ENCODE measurements at regions not wholly inside any gene's neighbourhood (a gene's known extent, or its start where the extent isn't known, plus 50 kb on each side); places are given as distances from the start of the nearest gene placed in this dataset.

DNA sequence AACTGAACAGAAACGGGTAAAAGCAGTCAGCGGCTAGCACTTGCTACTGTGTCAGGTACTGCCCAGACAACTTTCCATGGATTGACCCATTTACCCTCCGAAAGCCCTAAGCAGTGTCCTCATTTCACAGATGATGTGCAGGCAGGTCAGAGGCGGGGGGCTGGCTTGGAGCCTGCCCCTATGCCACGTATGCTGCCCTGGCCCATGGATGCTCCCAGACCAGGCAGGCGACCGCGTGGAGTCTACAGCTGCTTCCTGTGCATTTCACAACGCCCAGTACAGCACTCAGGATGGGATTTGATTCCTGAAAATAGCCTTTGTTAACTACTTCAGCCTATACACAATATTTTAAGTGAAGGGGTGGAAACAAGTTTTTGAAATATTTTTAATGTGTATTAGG, 202.9 kb downstream of the NXNL2 start:
- intact Hi-C loops (cut with micrococcal nuclease) = no loop called here
- no peak for TF ChIP-seq CTCF (IDR thresholded peaks at IDR 0.05; ENCODE audit: borderline replicate concordance)
- peaks cover 4% of the 10 kb centered on the region for H3K27me3 ChIP-seq (ENCODE audit: low read depth)

GRCh38 chr9:88738709-88739108, 203.7 kb downstream of the NXNL2 start:
- Histone ChIP-seq H3K27me3 (ENCODE audit: low read depth) (peaks cover 4% of the 10 kb centered on the region), H3K36me3 (no peaks in the 10 kb centered on the region), H3K27ac (replicated peaks) (no peak overlapping the region), H3K9me3 (replicated peaks) (peaks cover 4% of the 10 kb centered on the region), H3K4me3 (no peak overlapping the region), H3K4me1 (peaks cover 4% of the 10 kb centered on the region)
- TF ChIP-seq CTCF (IDR thresholded peaks at IDR 0.05; ENCODE audit: borderline replicate concordance) = no peak
- intact Hi-C loops (cut with micrococcal nuclease) = no loop called here
- no peak for DNase-seq

More for the DNA sequence above, 202.9 kb downstream of the NXNL2 start:
- Histone ChIP-seq H3K27ac (replicated peaks) (no peak overlapping the region), H3K9me3 (replicated peaks) (peaks cover 4% of the 10 kb centered on the region), H3K4me3 (no peak overlapping the region), H3K4me1 (no peaks in the 10 kb centered on the region), H3K36me3 (no peaks in the 10 kb centered on the region)
- DNase-seq = no peak

- H3K36me3 ChIP-seq = no peaks in the 10 kb centered on the region
- peaks cover 4% of the 10 kb centered on the region for H3K4me1 ChIP-seq
- intact Hi-C loops (cut with micrococcal nuclease) = no loop called here
- no peak overlapping the region for H3K4me3 ChIP-seq
- TF ChIP-seq CTCF (IDR thresholded peaks at IDR 0.05; ENCODE audit: borderline replicate concordance) = no peak
- peaks cover 4% of the 10 kb centered on the region for H3K27me3 ChIP-seq (ENCODE audit: low read depth)
- H3K27ac ChIP-seq (replicated peaks) = no peak overlapping the region
- peaks cover 4% of the 10 kb centered on the region for H3K9me3 ChIP-seq (replicated peaks)
- no peak for DNase-seq
Measured at GRCh38 chr9:88739373-88739772, 204.4 kb downstream of the NXNL2 start.

- TF ChIP-seq CTCF (IDR thresholded peaks at IDR 0.05; ENCODE audit: borderline replicate concordance) = no peak
- intact Hi-C loops (cut with micrococcal nuclease) = no loop called here
- no peak for DNase-seq
- peaks cover 4% of the 10 kb centered on the region for H3K27me3 ChIP-seq (ENCODE audit: low read depth)
- H3K36me3 ChIP-seq = no peaks in the 10 kb centered on the region
- H3K27ac ChIP-seq (replicated peaks) = no peak overlapping the region
- H3K9me3 ChIP-seq (replicated peaks) = no peaks in the 10 kb centered on the region
- H3K4me3 ChIP-seq = no peak overlapping the region
- peaks cover 10% of the 10 kb centered on the region for H3K4me1 ChIP-seq
Measured at GRCh38 chr9:88740844-88741243, 205.9 kb downstream of the NXNL2 start.

GRCh38 chr9:88741335-88741734, 206.4 kb downstream of the NXNL2 start:
- intact Hi-C loops (cut with micrococcal nuclease) = no loop called here
- no peak for TF ChIP-seq CTCF (IDR thresholded peaks at IDR 0.05; ENCODE audit: borderline replicate concordance)
- Histone ChIP-seq H3K4me1 (peaks cover 14% of the 10 kb centered on the region), H3K36me3 (no peaks in the 10 kb centered on the region), H3K4me3 (no peak overlapping the region), H3K9me3 (replicated peaks) (no peaks in the 10 kb centered on the region), H3K27me3 (ENCODE audit: low read depth) (peaks cover 4% of the 10 kb centered on the region), H3K27ac (replicated peaks) (no peak overlapping the region)
- no peak for DNase-seq

- intact Hi-C loops (cut with micrococcal nuclease) = no loop called here
- no peak overlapping the region for H3K4me3 ChIP-seq
- H3K9me3 ChIP-seq (replicated peaks) = no peaks in the 10 kb centered on the region
- H3K36me3 ChIP-seq = no peaks in the 10 kb centered on the region
- no peak for DNase-seq
- peaks cover under 1% of the 10 kb centered on the region for H3K27me3 ChIP-seq (ENCODE audit: low read depth)
- peaks cover 25% of the 10 kb centered on the region for H3K4me1 ChIP-seq
- no peak for TF ChIP-seq CTCF (IDR thresholded peaks at IDR 0.05; ENCODE audit: borderline replicate concordance)
- H3K27ac ChIP-seq (replicated peaks) = peak overlapping the region; percentile 22
Measured at GRCh38 chr9:88742483-88742882, 207.5 kb downstream of the NXNL2 start.
